K562 (cell line): ENCODE measurements at regions not wholly inside any gene's neighbourhood (a gene's known extent, or its start where the extent isn't known, plus 50 kb on each side); places are given as distances from the start of the nearest gene placed in this dataset.
"Not testable (repeated sequence)": the region's sequence is repeated elsewhere in the genome, so short reads cannot be mapped to it uniquely, and the experiment has no call there.

ENCODE experiments used
- ATAC-seq: fragments of 200-7000 bp; cut with Tn5 transposase; 3 replicates; pipeline ENCODE4 v1.9.1; 2020; ENCODE audit warnings: moderate library complexity
- BruUV-seq: library from RNA; stranded (reverse); fragments of 400-500 nt; replicated peaks from 2 replicates; lab custom pipeline; 2021; lab: Mats Ljungman, UMichigan
- CTCF ChIA-PET: fragments of 300-600 bp; formaldehyde crosslinking; extraction: SDS; loops from one replicate; lab custom pipeline; 2021; ENCODE audit warnings: low intra/inter-chr PET ratio; lab: Yijun Ruan, JAX
- POLR2A ChIA-PET: fragments of 300-600, 350-650 bp; sonication (Branson Sonifier 250); formaldehyde crosslinking; extraction: SDS; loops from one replicate; lab custom pipeline; 2021; ENCODE audit warnings: antibody characterized with exemption, inconsistent platforms; lab: Yijun Ruan, JAX
- DNase-seq, 4 experiments: peaks; one replicate each; pipeline versions ENCODE4 v3.0.0 to v3.0.0-alpha.2; 2011 to 2018; ENCODE audit warnings: low spot score in 3 of 4, mixed read lengths in 3 of 4; ENCODE audit errors: extremely low read depth in 1 of 4
- FAIRE-seq: peaks from 2 replicates; lab custom pipeline; 2011; peaks lifted over from hg19 to GRCh38; lab: Jason Lieb, UNC
- H2AFZ ChIP-seq: 2 replicates; pipeline ENCODE4 v1.6.0; 2011; ENCODE audit warnings: low read depth, low read length, control low read depth, inconsistent platforms
- H3K27ac ChIP-seq: fragments of 200-600 bp; 3 replicates; pipeline ENCODE4 v1.8.0; 2011; ENCODE audit warnings: low read depth, mild to moderate bottlenecking, control low read depth, inconsistent platforms, low read length, moderate library complexity, mixed read lengths; ENCODE audit errors: extremely low read depth
- H3K27me3 ChIP-seq, 2 experiments: fragments of 300-600 bp in 1 of 2; 2 replicates in 1 of 2; 3 replicates in 1 of 2; pipeline versions ENCODE4 v1.6.0 to v1.8.0; 2011; ENCODE audit warnings: inconsistent platforms in 2 of 2, low read length in 2 of 2, mild to moderate bottlenecking in 1 of 2, mixed read lengths in 1 of 2, moderate library complexity in 1 of 2; ENCODE audit not compliant: control insufficient read depth in 2 of 2, insufficient read depth in 2 of 2
- H3K36me3 ChIP-seq: fragments of 300-600 bp; 3 replicates; pipeline ENCODE4 v1.8.0; 2011; ENCODE audit warnings: mild to moderate bottlenecking, low read length, inconsistent platforms; ENCODE audit not compliant: control insufficient read depth, insufficient read depth
- H3K4me1 ChIP-seq, 2 experiments: fragments of 200-600 bp in 1 of 2; replicated peaks in 1 of 2; 2 replicates in 1 of 2; 3 replicates in 1 of 2; pipeline versions ENCODE4 v1.5.1 to v1.8.0; 2011; ENCODE audit warnings: inconsistent platforms in 2 of 2, low read length in 2 of 2, mild to moderate bottlenecking in 1 of 2, mixed read lengths in 1 of 2, moderate library complexity in 1 of 2; ENCODE audit not compliant: control insufficient read depth in 2 of 2, insufficient read depth in 2 of 2
- H3K4me2 ChIP-seq: 2 replicates; pipeline ENCODE4 v1.6.1; 2011; ENCODE audit warnings: low read length, control low read depth, inconsistent platforms, mixed read lengths; ENCODE audit not compliant: insufficient read depth
- H3K4me3 ChIP-seq: fragments of 200-600 bp; sonication (generic), shearing (Covaris generic); 2 replicates; pipeline ENCODE4 v1.5.1; 2016; ENCODE audit warnings: control low read depth, inconsistent platforms
- H3K79me2 ChIP-seq: fragments of 200-600 bp; 3 replicates; pipeline ENCODE4 v1.8.0; 2011; ENCODE audit warnings: low read length, inconsistent platforms; ENCODE audit not compliant: control insufficient read depth, insufficient read depth
- H3K9ac ChIP-seq, 2 experiments: 2 replicates each; pipeline versions ENCODE4 v1.6.0 to v1.6.1; 2011; ENCODE audit warnings: low read depth in 2 of 2, low read length in 2 of 2, control low read depth in 1 of 2, inconsistent platforms in 1 of 2, mild to moderate bottlenecking in 1 of 2, mixed read lengths in 1 of 2; ENCODE audit not compliant: insufficient read depth in 1 of 2
- H3K9me1 ChIP-seq: one replicate; pipeline ENCODE4 v1.6.0; 2011; ENCODE audit warnings: inconsistent platforms, mild to moderate bottlenecking, low read length, moderate library complexity; ENCODE audit not compliant: control insufficient read depth, insufficient read depth
- H3K9me3 ChIP-seq: replicated peaks from 2 replicates; pipeline ENCODE4 v1.5.1; 2011; ENCODE audit warnings: low read depth, low read length, inconsistent platforms; ENCODE audit not compliant: control insufficient read depth, insufficient read depth
- H4K20me1 ChIP-seq: replicated peaks from 2 replicates; pipeline ENCODE4 v1.6.1; 2011; ENCODE audit warnings: low read length, inconsistent platforms, mixed read lengths; ENCODE audit not compliant: control insufficient read depth, insufficient read depth
- CBX2 ChIP-seq: fragments of 200-600 bp; sonication (generic); IDR thresholded peaks from one replicate; pipeline ENCODE4 v1.6.1; 2012; ENCODE audit warnings: mild to moderate bottlenecking, low read length, inconsistent platforms; ENCODE audit not compliant: insufficient read depth, poor library complexity, severe bottlenecking
- CREB3 ChIP-seq: fragments of 450-650 bp; conservative IDR thresholded peaks from 2 replicates; pipeline ENCODE4 v1.6.1; 2016; ENCODE audit warnings: missing genetic modification characterization, low read depth, mild to moderate bottlenecking, missing compliant biosample characterization, moderate library complexity
- CREB3L1 ChIP-seq: fragments of 450-650 bp; IDR thresholded peaks from 2 replicates; pipeline ENCODE4 v1.6.1; 2014; ENCODE audit warnings: low read depth, mild to moderate bottlenecking, moderate library complexity, borderline replicate concordance
- HMG20B ChIP-seq: fragments of 250-450 bp; sonication (Bioruptor Pico); IDR thresholded peaks from 2 replicates; pipeline ENCODE4 v1.5.0; 2021; ENCODE audit warnings: mild to moderate bottlenecking
- JUN ChIP-seq, 2 experiments: sonication (generic) in 1 of 2; formaldehyde crosslinking in 1 of 2; IDR thresholded peaks; 2 replicates each; pipeline versions ENCODE4 v1.6.1 to v1.8.0; 2012 to 2022; ENCODE audit warnings: borderline replicate concordance in 2 of 2, mild to moderate bottlenecking in 2 of 2, improper control_type of control experiment in 1 of 2, low read depth in 1 of 2, low read length in 1 of 2, missing genetic modification reagents in 1 of 2
- KDM5B ChIP-seq: fragments of 200-600 bp; sonication (generic); IDR thresholded peaks from 2 replicates; pipeline ENCODE4 v1.6.1; 2012; ENCODE audit warnings: low read depth, mild to moderate bottlenecking, moderate library complexity, low read length, control low read depth, inconsistent platforms; ENCODE audit not compliant: insufficient replicate concordance
- LEF1 ChIP-seq: fragments of 450-650 bp; IDR thresholded peaks from 2 replicates; pipeline ENCODE4 v1.6.1; 2016; ENCODE audit warnings: mild to moderate bottlenecking
- NCOA1 ChIP-seq: fragments of 450-650 bp; IDR thresholded peaks from 2 replicates; pipeline ENCODE4 v1.6.1; 2016; ENCODE audit warnings: low read depth
- RNF2 ChIP-seq: sonication (generic); IDR thresholded peaks from 2 replicates; pipeline ENCODE4 v1.6.1; 2016
- SNRNP70 ChIP-seq: fragments of 200-400 bp; formaldehyde crosslinking; optimal IDR thresholded peaks from 2 replicates; pipeline ENCODE3; 2017; ENCODE audit warnings: low read depth, low read length
- TCF7L2 ChIP-seq: fragments of 150-350 bp; IDR thresholded peaks from 2 replicates; pipeline ENCODE4 v1.6.1; 2016; ENCODE audit warnings: low read depth, mild to moderate bottlenecking, low read length, moderate library complexity
- ZNF23 ChIP-seq: fragments of 250-450 bp; sonication (Bioruptor Pico); IDR thresholded peaks from 2 replicates; pipeline ENCODE4 v1.4.0; 2020; ENCODE audit warnings: mild to moderate bottlenecking
- ZZZ3 ChIP-seq: fragments of 450-650 bp; IDR thresholded peaks from 2 replicates; pipeline ENCODE4 v1.6.1; 2016; ENCODE audit warnings: antibody characterized with exemption, mild to moderate bottlenecking, moderate library complexity
- WGBS: fragments of 100-300 bp; shearing (Covaris generic); methylation state at CpG from one replicate; pipeline ENCODE4 v1.1.6; 2016; ENCODE audit warnings: low coverage, mixed read lengths; ENCODE audit not compliant: insufficient coverage; ENCODE audit errors: missing lambda C conversion rate; 5-methylcytosine and 5-hydroxymethylcytosine counted together
- in situ Hi-C: fragments of 300-500 bp; cut with MboI; formaldehyde crosslinking; loops from 4 replicates; pipeline ENCODE4 v1.15.0; 2018; ENCODE audit warnings: inconsistent platforms, mixed read lengths
- intact Hi-C: fragments of 100-400 bp; cut with micrococcal nuclease; formaldehyde crosslinking; loops from 2 replicates; pipeline ENCODE4 v1.14.2; 2022

DNA sequence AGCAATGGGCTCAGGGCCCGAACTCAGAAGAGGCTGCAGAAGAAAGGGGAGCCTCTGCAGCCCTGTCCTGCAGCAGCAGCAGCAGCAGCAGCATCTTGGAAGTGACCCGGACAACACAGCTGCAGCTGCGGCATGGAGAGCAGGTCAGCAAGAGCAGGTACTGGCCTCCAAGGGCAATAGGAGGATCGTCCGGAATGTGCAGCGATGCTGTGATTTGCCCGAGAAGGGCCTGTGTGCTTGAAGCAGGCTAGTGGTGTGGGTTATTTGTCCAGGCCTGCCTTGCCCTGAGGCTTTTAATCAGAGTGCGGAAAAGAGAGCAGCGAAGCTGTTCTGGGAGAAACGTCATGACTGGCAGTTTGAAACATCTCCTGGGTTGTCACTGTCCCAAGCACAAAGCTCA lies 126.0 kb downstream of the F11 start:
- no peak for TF ChIP-seq ZZZ3
- TF ChIP-seq ZNF23, result no peak
- TF ChIP-seq CREB3L1, result no peak
- no peak for TF ChIP-seq CREB3 (tag)
- TF ChIP-seq NCOA1, result no peak
- no peak for TF ChIP-seq LEF1
- no peak for TF ChIP-seq CBX2
- TF ChIP-seq RNF2, result no peak
- no peak for TF ChIP-seq SNRNP70
- no peak for TF ChIP-seq TCF7L2
- no peak for TF ChIP-seq KDM5B
- no peak for TF ChIP-seq JUN (IDR thresholded peaks at IDR 0.05; ENCODE audit: borderline replicate concordance, low read depth, low read length)
- TF ChIP-seq JUN (CRISPR knock-in tag; IDR thresholded peaks at IDR 0.05; ENCODE audit: borderline replicate concordance), result no peak
- no peak for TF ChIP-seq HMG20B (CRISPR knock-in tag)
- TF ChIP-seq, all 486 proteins: peak for 0
- no peak overlapping the region for H2AFZ ChIP-seq
- DNase-seq (no peak), FAIRE-seq (no peak), ATAC-seq (no peak)
- ChIA-PET CTCF (no interaction called here), POLR2A (interaction anchor here (0.6 kb wide), 2 partner anchors 20 to 95 kb away, joined by 3 read pairs; no protein-coding TSS in a partner anchor)
- H3K9me3 ChIP-seq, result no peaks in the 10 kb centered on the region
- in situ Hi-C loops, result no loop called here
- no peaks in the 10 kb centered on the region for H3K79me2 ChIP-seq
- no peaks in the 10 kb centered on the region for H3K36me3 ChIP-seq
- no peak overlapping the region for H3K27ac ChIP-seq
- no peaks in the 10 kb centered on the region for H3K27me3 ChIP-seq
- no peaks in the 10 kb centered on the region for H3K4me1 ChIP-seq
- H3K9ac ChIP-seq, result no peak overlapping the region
- no peak overlapping the region for H3K4me3 ChIP-seq
- BruUV-seq, result no TSS peak
- H4K20me1 ChIP-seq, result no peaks in the 10 kb centered on the region
- H3K9me1 ChIP-seq, result no peaks in the 10 kb centered on the region
- 10% methylated on average over 8 of the region's 10 CpGs for WGBS
- no peak overlapping the region for H3K4me2 ChIP-seq
- intact Hi-C loops, result no loop called here

DNA sequence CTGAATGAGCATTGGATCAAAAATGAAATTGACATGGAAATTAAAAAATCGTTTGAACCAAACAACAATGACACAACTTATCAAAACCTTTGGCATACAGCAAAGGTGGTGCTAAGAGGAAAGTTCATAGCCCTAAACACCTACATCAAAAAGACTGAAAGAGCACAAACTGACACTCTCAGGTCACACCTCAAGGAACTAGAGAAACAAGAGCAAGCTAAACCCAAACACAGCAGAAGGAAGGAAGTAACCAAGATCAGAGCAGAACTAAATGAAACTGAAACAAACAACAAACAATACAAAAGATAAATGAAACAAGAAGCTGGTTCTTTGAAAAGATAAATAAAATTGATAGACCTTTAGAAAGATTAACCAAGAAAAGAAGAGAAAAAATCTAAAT lies 118.3 kb downstream of the F11 start:
- H2AFZ ChIP-seq, ATAC-seq, H3K4me2 ChIP-seq, DNase-seq, H3K36me3 ChIP-seq, H3K79me2 ChIP-seq, POLR2A ChIA-PET, H3K9me1 ChIP-seq, H3K27me3 ChIP-seq, CTCF ChIA-PET, H3K27ac ChIP-seq, H3K9me3 ChIP-seq, intact Hi-C loops, FAIRE-seq, in situ Hi-C loops, H3K4me3 ChIP-seq, BruUV-seq, H3K9ac ChIP-seq, H3K4me1 ChIP-seq, H4K20me1 ChIP-seq: not testable (repeated sequence)
- 0% methylated on average over 1 of the region's 1 CpG for WGBS
